DMS53 treated with DMSO at 0.1 percent for 48 hours (cell line): ENCODE measurements at regions not wholly inside any gene's neighbourhood (a gene's known extent, or its start where the extent isn't known, plus 50 kb on each side); places are given as distances from the start of the nearest gene placed in this dataset.

Experiments used
- DNase-seq: peaks from one replicate; lab custom pipeline; 2025; ENCODE audit not compliant: unreplicated experiment; lab: John Stamatoyannopoulos, UW

DNA sequence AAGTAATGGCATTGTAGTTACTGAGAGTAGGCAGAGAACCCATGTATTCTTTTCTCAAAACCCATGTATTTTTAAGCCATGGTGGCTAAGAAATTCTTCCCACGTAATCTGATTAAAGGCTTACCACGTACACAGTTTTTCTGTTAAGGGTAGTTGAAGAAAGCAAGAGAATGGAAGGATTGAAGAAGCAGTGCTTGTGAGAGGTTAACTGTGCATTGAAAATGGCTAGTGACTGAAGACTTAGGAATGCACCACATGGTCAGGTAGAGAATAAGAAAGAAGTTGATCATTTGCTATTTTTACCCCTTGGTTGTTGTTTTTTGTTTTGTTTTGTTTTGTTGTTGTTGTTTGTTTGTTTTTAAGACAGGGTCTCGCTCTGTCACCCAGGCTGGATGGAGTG lies 178.9 kb upstream of the SNX7 start:
- DNase-seq: no peak

DNA sequence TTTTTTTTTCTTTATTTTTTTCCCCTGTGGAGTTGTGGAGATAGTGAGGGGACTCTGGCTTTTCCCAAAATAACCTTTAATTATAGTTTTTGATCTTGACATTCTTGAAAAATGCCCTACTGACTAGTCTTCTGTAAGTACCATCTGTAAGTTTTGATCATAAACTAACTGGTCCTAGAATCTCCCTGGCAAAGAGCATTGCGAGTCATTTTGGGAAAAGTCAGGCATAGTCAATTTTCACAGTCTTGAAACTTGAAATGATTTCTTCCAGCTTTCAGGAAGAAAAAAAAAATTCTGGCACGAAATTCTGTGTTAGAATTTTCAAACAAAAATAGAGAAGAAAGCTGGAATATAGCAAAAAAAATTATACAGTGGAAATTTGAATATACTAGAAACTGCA lies 181.2 kb upstream of the SNX7 start:
- DNase-seq: no peak

DNA sequence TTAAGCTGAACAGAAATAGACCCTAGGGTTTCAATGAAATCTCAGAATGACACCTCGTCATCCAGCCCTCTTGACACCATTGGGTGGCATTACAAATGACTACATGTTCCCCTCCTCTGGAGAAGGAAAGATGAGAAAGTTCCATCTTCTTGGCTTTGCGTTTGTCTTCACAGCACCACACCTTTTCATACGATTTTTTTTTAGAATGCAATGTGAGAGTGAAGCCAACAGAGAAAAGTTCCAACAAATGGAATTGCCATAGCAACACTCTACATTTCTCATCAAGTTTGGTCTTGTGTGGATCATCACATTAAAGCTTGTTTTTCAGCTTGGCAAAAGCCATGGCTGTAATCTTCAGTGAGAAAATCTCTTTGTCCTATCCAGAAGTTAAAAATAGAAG lies 183.4 kb upstream of the SNX7 start:
- DNase-seq: no peak

DNA sequence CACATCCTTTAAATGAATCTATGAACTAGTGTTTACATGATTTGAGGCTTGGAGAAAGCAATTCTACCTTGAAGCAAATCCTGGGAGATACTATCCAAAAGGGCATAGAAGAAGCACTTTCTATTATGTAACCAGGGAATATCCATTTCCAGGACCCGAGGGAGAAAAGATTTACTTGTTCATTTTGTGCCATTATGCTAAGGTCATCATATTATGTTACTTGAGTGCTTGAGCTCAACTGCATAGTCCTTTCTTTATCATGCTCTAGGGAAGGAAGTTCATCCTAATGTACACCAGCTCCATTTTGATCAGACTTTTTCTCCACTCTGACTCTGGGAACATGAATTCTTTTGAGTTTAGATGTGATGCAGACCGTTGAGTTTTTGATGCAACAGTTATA lies 188.6 kb upstream of the SNX7 start:
- DNase-seq: no peak

- no peak for DNase-seq
These were observed 189.9 kb upstream of the SNX7 start for GRCh38 chr1:98471633-98472032.

- peak; percentile 77 for DNase-seq
These were observed 193.3 kb upstream of the SNX7 start for GRCh38 chr1:98468111-98468717.

GRCh38 chr1:98467586-98467985 lies 193.9 kb upstream of the SNX7 start:
- no peak for DNase-seq

DNA sequence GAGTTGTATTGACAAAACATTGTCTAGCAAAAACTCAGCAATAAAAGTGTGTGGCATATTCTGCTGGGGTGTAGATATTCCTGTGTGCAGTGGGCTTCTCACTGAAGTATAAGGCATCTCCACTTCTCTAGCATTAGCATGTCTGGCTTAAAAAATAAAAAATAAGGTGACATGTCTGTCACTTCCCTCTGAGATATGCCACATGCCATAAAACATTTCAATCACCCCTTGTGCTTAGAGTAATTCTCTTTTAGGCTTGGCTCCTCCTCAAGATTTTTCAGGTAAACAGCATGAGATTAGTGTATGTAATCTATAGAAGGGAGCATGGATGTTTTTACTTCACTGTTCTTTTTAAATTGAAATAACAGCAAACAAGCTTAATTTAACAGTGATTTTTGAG lies 194.4 kb upstream of the SNX7 start:
- DNase-seq: no peak

- no peak for DNase-seq
These were observed 199.6 kb upstream of the SNX7 start for GRCh38 chr1:98461873-98462385.

- no peak for DNase-seq
These were observed 201.4 kb upstream of the SNX7 start for GRCh38 chr1:98460136-98460535.

GRCh38 chr1:98459486-98459870 lies 202.0 kb upstream of the SNX7 start:
- DNase-seq: no peak

- no peak for DNase-seq
These were observed 202.7 kb upstream of the SNX7 start for GRCh38 chr1:98458511-98459485.

- no peak for DNase-seq
These were observed 204.3 kb upstream of the SNX7 start for GRCh38 chr1:98457248-98457647.

GRCh38 chr1:98454666-98455065 lies 206.9 kb upstream of the SNX7 start:
- no peak for DNase-seq

DNA sequence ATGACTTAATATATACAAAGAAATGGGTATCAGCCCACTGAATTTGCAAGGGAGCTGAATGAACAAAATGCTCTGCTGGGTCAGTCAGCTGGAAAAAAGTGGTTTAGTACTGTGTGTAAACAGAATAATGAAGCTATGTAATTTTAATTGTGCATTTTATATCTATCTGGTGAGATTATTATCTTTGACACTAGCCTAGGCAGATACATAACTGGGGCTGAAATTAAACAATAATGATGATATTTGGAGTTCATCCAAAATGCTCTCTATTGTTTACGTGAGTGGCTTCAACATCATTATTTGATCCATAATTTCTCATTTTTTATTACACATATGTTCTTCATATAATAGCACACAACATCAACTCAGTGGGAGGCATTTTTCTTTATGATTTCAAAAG lies 208.5 kb upstream of the SNX7 start:
- no peak for DNase-seq

GRCh38 chr1:98452162-98452561 lies 209.4 kb upstream of the SNX7 start:
- no peak for DNase-seq

GRCh38 chr1:98441281-98441680 lies 220.2 kb upstream of the SNX7 start:
- no peak for DNase-seq

DNA sequence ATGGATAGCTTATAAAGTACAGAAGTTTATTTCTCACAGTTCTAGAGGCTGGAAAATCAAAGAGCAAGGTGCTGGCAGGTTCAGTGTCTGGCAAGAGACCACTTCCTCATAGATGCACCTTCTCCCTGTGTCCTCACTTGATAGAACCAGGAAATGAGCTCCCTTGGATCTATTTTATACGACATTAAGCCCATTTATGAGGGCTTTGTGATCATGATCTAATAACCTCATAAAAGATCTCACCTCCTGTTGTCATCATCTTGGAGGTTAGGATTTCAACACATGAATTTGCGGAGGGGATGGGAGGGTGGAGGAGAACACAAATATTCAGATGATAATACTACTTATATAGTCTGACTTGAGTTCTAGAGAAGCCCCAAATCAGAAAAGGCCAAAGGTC lies 222.1 kb upstream of the SNX7 start:
- no peak for DNase-seq

DNA sequence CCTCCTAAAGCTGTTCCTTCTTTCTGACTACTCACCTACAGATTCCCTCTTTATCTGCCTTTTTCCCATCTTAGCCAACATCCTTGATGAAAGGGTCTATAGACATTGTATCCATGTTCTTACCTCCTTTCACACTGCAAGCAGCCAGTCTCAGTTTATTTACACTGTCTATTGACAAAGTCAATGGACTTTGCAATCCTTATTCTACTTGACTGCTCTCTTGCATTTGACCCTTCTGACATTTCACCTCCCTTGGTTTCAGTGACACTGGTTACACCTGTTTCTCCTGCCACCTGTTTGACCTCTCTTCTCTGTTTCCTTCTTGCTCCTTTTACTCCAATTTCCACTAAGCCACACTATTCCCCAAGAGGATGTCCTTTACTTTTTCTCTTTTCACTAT lies 224.0 kb upstream of the SNX7 start:
- peak; percentile 98 for DNase-seq

DNA sequence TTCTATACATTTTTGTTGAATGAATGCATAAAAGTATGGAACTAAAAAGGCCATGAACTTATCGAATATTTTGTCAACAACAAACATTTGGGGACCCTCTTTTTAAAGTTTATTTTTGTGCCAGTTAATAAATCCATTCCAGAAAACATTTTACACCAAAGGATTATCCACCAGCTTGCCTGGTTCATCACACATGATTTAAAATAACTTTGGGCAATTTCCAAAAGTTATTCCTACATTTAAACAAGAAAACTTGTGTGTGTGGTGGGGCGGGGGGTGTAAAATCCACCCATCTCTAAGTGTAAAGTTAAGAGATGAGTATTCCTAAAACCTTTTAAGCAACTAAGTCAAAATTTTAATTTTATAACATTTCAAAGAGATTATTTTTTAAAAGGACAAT lies 224.5 kb upstream of the SNX7 start:
- no peak for DNase-seq

DNA sequence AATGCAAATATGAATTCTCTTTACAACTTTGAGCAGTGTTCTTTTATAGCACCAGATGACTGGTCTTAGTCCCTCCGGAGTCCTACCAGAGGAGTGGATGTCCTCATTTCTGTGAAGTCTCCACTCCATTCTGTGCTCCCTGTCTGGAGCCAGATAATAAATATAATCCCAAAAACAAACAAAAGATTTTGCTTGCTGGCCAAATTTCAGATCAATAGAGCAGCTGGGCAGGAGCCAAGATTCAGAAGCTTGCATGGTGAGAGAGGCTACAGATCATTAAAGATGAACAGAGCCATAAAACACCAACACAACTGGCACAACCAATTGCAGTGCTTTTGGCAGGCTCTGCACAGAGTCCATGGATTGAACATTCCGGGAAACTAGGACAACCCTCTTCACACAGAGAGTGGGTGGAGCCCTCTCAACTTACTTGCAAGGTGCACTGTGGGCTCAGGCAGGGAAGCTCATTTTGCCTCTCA lies 231.5 kb upstream of the SNX7 start:
- DNase-seq: peak; percentile 91

- no peak for DNase-seq
These were observed 232.7 kb upstream of the SNX7 start for GRCh38 chr1:98428864-98429263.
